T-helper 2 cell treated with Interferon-gamma antibody and Interleukin-4, amounts not matched to agents 5 μg/mL and 100 μg/mL, for 36 hours (primary cell): ENCODE measurements at regions not wholly inside any gene's neighbourhood (a gene's known extent, or its start where the extent isn't known, plus 50 kb on each side); places are given as distances from the start of the nearest gene placed in this dataset.

Experiments used
- DNase-seq: peaks from one replicate; pipeline ENCODE4 v3.0.0; 2021; ENCODE audit warnings: low spot score
- H3K27ac Mint-ChIP-seq: one replicate; pipeline ENCODE4 v1.8.0; 2021; ENCODE audit warnings: mild to moderate bottlenecking, mixed read lengths
- H3K27me3 Mint-ChIP-seq: one replicate; pipeline ENCODE4 v1.8.0; 2021; ENCODE audit warnings: low read depth, mixed read lengths
- H3K36me3 Mint-ChIP-seq: one replicate; pipeline ENCODE4 v1.8.0; 2021; ENCODE audit warnings: low read depth, mixed read lengths
- H3K4me1 Mint-ChIP-seq: one replicate; pipeline ENCODE4 v1.8.0; 2021; ENCODE audit warnings: low read depth, mixed read lengths
- H3K4me3 Mint-ChIP-seq: one replicate; pipeline ENCODE4 v1.8.0; 2022; ENCODE audit warnings: mild to moderate bottlenecking, moderate library complexity, mixed read lengths
- H3K9me3 Mint-ChIP-seq: one replicate; pipeline ENCODE4 v1.8.0; 2021; ENCODE audit warnings: mixed read lengths

DNA sequence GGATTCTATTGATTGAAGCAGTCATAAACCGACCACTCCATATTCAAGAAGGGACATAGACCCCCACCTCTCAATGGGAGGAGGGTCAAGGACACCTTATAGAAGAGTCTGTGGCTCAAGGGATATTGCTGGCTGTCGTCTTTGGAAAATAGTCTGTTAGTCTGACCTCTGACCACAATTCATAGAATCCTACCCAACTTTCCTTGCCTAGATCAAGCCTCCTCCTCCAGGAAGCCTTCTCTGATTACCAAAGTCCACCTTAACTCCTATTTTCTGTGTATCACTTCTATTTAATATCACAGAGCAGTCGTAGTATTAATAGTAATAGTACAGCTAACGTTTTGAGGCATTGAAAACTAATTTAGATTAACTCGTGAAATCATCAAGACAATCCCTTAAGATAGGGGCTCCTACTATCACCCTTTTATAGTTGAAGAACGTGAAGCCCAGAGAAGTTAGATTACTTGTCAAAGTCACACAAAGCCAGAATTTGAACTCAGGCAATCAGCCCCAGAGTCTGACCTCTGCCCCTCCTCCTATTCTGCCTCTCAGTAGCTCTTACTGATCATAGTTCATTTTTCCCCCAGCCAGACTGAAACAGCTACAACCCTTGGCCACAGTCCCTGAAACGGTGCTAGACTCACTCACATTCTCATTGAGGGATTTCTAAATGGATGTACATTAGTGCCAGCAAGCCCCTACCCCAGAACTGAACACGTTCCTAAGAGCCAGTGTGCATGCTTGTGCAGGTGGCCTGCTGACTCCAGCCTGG is 636.6 kb downstream of the MID1IP1 start:
- DNase-seq = no peak
- Mint-ChIP-seq H3K27me3 (no peaks in the 10 kb centered on the region), H3K4me3 (no peak overlapping the region), H3K36me3 (no peaks in the 10 kb centered on the region), H3K9me3 (peaks cover 4% of the 10 kb centered on the region), H3K4me1 (peaks cover 25% of the 10 kb centered on the region), H3K27ac (no peak overlapping the region)

DNA sequence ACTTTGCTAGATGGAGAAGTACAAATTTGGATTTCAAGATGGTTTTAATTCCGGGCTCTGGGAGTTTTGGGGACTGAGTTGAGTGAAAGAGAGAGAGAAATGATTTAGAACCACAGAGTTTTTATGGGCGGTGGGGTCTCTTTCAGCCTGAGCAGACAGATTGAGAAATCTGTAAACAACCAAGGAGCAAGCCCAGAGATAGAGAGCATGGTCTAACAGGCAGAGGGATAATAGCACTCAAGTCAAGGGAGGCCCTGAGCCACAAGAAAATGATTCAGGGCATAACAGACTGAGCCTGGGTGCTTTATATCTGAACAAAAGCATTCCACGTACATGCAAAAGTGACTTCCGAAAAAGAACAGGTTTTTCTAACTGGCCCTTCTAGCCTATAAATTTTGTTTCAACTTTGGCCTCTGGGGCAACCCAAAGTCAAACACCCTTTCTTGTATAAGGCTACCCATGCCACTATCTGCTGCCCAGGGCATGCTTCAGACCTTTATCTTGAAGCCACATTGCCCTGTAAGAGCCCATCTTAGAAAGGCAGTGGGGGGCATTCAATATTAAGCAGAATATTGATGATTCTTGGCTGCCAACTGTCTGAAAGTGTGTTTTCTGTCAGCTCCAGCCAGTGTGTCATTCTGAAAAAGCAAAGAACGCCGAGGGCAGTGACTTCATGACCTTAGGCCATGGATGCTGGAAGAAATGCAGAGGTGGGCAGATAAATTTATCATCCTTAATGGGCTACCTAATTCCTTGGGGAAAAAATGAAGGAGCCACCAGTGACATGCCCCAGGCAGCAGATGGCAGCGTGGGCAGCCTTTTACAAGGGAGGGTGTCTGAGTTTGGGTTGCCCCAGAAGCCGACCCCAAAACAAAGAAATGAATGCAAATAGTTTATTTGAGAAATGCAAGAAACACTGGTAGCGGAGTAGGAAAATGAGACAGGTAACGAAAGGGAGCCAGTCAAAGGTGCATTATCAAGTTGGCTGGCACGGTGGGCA is 637.6 kb downstream of the MID1IP1 start:
- H3K4me3 Mint-ChIP-seq = no peak overlapping the region
- H3K9me3 Mint-ChIP-seq = peaks cover 2% of the 10 kb centered on the region
- H3K27me3 Mint-ChIP-seq = no peaks in the 10 kb centered on the region
- no peak overlapping the region for H3K27ac Mint-ChIP-seq
- peaks cover 18% of the 10 kb centered on the region for H3K4me1 Mint-ChIP-seq
- no peaks in the 10 kb centered on the region for H3K36me3 Mint-ChIP-seq
- no peak for DNase-seq

DNA sequence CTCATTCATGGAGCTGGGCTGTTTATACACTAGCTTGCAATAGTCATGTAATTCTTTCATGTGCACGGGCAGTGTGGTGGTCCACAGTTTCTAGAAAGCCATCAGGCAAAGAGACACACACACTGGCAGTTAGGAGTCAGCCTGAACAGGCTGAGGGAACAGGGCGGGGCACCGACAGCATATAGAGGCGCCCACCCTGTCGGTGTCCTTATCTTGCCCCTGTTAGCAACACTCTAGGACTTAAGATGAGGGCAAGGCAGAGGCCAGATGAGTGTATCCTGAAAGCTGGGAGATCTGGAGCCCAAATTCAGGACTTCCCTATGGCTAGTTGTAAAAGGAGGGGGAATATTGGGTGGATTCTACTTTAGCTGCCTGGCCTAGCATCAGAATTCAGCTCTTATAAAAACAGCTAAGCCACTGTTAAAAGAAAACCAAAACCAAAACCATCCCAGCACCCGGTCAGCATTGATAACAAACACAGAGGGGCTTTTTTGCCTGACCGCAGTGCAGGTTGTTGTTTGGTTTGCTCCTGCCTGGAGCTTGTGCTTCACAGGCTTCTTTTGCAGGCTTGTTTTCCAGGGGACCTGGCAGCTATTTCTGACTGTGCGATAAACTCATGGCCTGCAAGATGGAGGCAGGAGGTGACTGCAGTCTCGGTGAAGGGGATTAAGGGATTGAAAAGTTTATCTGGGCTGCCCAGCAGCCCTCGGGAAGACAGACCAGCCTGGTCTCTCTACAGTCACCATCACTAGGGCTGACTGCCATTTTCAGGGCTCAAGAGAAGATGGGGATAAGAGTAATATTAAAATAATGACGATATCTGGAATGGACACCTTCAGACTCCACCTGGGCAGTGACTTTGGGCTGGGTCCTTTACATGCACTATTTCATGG is 638.9 kb downstream of the MID1IP1 start:
- H3K9me3 Mint-ChIP-seq = peaks cover 4% of the 10 kb centered on the region
- peak overlapping the region; percentile 63 for H3K4me3 Mint-ChIP-seq
- no peaks in the 10 kb centered on the region for H3K36me3 Mint-ChIP-seq
- H3K4me1 Mint-ChIP-seq = peaks cover 16% of the 10 kb centered on the region
- DNase-seq = peak; percentile 8
- peak overlapping the region; percentile 90 for H3K27ac Mint-ChIP-seq
- H3K27me3 Mint-ChIP-seq = no peaks in the 10 kb centered on the region

DNA sequence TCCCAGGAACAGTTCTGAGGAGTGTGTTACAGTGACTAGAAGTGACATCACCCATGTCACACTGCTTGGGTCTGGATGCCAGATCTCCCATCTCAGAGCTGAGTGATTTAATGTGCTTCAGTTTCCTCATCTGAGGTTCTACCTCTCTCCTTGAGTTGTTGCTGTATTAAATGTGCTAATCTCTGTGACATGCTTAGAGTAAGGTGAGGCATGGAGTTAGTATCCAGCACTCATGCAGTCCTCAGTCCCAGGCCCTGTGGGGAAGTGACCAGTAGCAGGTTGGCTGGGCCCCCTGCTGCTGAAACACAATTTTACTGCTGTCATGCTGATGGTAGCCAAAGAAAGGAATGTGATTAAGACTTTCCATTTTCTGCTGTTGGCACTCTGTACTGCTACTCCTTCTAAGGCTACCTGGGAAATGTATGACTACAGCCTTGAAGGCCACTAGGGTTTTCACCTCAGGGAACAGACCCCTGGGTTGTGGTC is 639.6 kb downstream of the MID1IP1 start:
- H3K4me1 Mint-ChIP-seq = peaks cover 19% of the 10 kb centered on the region
- H3K27me3 Mint-ChIP-seq = no peaks in the 10 kb centered on the region
- H3K27ac Mint-ChIP-seq = peak overlapping the region; percentile 90
- peak; percentile 21 for DNase-seq
- H3K36me3 Mint-ChIP-seq = no peaks in the 10 kb centered on the region
- peaks cover 4% of the 10 kb centered on the region for H3K9me3 Mint-ChIP-seq
- peak overlapping the region; percentile 63 for H3K4me3 Mint-ChIP-seq

DNA sequence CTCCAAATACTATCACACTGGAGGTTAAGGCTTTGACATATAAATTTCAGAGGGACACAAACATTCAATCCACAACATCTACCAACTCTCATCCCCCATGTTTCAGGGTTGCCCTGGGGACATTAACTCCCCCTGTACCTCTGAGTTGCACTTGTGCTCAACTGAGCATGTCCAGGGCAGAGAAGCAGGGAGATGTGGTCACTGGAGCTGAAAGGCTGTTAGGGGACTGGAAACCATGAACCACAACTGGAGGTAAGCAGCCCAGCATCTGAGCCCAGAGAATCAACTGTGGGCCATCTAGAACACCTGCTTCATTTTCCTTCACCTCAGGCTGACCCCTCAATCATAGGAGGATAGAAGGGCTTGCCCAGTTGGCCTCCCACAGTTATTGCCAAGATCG is 641.1 kb downstream of the MID1IP1 start:
- Mint-ChIP-seq H3K4me3 (no peak overlapping the region), H3K4me1 (peaks cover 19% of the 10 kb centered on the region), H3K36me3 (no peaks in the 10 kb centered on the region), H3K9me3 (peaks cover 4% of the 10 kb centered on the region), H3K27ac (no peak overlapping the region), H3K27me3 (no peaks in the 10 kb centered on the region)
- DNase-seq = no peak

DNA sequence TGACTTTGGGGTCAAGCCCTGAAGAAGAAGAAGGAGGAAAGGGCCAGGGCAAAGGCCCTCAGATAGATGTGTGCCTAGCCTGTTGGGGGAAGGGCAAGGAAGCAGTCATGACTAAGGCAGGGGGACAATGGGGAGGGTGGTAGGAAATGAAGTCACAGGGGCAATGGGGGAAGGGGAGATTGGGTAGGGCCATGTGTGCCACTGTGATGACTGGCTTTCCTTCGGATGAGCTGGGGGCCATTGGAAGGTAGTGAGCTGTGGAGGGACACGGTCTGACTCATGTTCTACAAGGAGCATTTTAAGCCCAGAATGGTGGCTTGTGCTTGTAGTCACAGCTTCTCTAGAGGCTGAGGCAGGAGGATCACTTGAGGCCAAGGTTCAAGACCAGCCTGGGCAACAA is 642.0 kb downstream of the MID1IP1 start:
- no peak for DNase-seq
- no peak overlapping the region for H3K27ac Mint-ChIP-seq
- H3K27me3 Mint-ChIP-seq = no peaks in the 10 kb centered on the region
- peaks cover 21% of the 10 kb centered on the region for H3K4me1 Mint-ChIP-seq
- no peaks in the 10 kb centered on the region for H3K36me3 Mint-ChIP-seq
- peaks cover 4% of the 10 kb centered on the region for H3K9me3 Mint-ChIP-seq
- H3K4me3 Mint-ChIP-seq = no peak overlapping the region

DNA sequence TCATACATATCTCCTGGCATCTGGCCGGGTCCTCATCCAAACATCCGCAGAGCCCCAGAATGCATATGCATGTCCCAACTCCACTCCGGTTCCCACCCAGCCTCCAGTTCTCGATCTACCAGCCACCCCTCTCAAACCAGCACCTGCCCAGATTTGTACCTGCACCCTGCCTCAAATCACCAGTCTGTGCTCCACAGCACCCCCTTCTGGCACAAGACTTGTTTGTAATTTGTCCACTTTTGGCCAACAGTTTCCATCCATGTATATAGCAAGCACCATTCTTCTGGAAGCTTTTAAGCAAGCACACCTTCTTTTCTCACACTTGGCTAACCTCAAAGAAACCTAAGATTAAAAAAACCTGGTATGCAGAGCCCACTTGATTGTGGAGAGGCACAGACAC is 644.1 kb downstream of the MID1IP1 start:
- Mint-ChIP-seq H3K4me3 (no peak overlapping the region), H3K4me1 (peaks cover 21% of the 10 kb centered on the region), H3K27me3 (no peaks in the 10 kb centered on the region), H3K9me3 (peaks cover 4% of the 10 kb centered on the region), H3K36me3 (no peaks in the 10 kb centered on the region), H3K27ac (no peak overlapping the region)
- no peak for DNase-seq

DNA sequence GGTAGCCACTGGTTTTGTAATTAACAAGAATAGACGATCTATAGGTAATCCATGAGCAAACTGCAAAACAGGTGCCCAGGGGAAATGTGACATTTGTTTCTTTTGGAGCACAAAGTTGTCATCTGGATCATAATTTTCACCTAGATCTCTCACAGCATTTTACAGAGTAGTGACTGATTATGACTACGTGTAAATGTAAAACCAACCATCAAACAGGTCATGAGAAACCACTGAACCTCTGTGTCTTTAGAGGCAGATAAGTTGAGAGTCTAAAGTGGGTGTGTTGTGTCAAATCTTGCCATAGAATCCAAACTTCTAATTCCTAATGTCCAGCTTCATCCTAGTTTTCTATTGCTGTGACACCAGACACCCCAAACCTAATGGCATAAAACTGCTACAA is 648.1 kb downstream of the MID1IP1 start:
- Mint-ChIP-seq H3K4me1 (peaks cover 16% of the 10 kb centered on the region), H3K4me3 (no peak overlapping the region), H3K27me3 (no peaks in the 10 kb centered on the region), H3K27ac (no peak overlapping the region), H3K36me3 (no peaks in the 10 kb centered on the region), H3K9me3 (no peaks in the 10 kb centered on the region)
- no peak for DNase-seq

DNA sequence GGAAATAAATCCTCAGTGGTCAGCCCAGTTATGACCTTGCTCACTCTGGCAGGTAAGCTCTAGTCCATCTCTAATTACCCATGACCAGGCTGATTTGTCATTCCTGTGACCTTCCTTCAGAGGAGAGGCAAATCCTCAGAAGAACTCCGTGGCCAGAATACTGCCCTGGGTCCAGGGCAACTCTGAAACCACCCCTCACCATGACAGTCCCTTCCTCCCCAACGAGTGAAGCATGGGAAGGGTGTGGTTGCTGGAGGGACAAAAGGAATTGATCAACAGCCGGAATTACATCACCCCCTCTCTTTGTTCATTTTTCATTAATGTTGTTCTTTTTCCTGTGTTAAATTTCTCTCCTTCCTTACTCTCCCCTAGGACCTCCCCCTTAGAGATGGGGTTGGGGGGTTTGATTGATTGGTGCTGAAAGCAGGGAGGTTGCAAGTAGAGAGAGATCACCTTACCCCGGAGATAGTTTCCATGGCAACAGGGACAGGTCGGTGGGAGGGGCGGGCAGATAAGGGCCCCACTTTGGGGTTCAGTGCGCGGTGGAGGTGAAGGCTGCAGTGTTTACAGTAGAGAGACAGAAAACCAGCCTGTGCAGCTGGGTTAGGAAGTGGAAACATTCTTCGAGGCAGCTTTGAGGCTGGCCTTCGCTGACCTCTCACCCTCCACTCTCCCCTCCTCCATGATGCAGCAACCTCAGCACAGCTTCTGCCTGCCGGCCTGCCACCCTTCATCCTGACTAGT is 647.4 kb downstream of the BCOR start:
- Mint-ChIP-seq H3K27me3 (no peaks in the 10 kb centered on the region), H3K36me3 (no peaks in the 10 kb centered on the region), H3K27ac (no peak overlapping the region), H3K4me3 (no peak overlapping the region), H3K9me3 (no peaks in the 10 kb centered on the region), H3K4me1 (peaks cover 13% of the 10 kb centered on the region)
- DNase-seq = no peak

DNA sequence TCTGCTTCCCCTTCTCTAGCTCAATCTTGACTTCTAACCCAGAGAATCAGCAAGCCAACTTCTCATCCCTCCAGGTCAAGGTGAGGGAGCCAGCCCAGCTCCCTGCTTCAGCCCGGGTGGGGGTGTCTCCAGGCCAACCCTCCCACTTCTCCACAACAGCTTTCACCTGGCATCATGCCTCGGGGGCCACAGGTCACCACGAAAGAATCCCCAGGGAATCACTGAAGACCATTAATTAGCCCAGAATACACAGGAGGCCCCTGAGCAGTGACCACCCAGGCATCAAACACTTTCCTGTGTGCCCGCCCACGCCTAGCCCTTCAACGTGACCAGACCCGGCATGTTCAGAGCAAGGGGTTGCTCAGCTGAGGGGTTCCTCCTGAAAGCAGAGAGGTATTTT is 646.7 kb downstream of the BCOR start:
- Mint-ChIP-seq H3K4me3 (no peak overlapping the region), H3K27me3 (no peaks in the 10 kb centered on the region), H3K4me1 (peaks cover 13% of the 10 kb centered on the region), H3K27ac (no peak overlapping the region), H3K9me3 (no peaks in the 10 kb centered on the region), H3K36me3 (no peaks in the 10 kb centered on the region)
- no peak for DNase-seq

DNA sequence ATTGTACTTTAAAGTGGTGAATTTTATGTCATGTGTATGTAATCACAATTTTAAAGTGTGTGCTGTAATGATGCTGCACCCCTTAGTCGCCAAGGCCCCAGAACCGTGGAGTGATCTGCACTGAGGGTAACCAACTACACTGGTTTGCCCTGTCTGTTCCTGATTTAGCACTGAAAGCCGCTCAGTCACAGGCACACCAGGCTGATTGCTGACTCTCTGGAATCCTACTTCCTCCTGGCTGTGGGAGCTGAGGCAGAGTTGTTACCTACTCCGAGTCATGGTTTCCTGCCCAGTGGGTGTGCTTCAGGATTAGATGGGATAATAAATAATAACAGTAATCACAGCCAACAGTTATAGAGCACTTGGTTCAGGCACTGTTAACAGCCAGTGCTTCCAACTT is 645.4 kb downstream of the BCOR start:
- no peaks in the 10 kb centered on the region for H3K36me3 Mint-ChIP-seq
- H3K9me3 Mint-ChIP-seq = no peaks in the 10 kb centered on the region
- no peak for DNase-seq
- no peak overlapping the region for H3K27ac Mint-ChIP-seq
- peaks cover 13% of the 10 kb centered on the region for H3K4me1 Mint-ChIP-seq
- H3K27me3 Mint-ChIP-seq = no peaks in the 10 kb centered on the region
- H3K4me3 Mint-ChIP-seq = no peak overlapping the region

DNA sequence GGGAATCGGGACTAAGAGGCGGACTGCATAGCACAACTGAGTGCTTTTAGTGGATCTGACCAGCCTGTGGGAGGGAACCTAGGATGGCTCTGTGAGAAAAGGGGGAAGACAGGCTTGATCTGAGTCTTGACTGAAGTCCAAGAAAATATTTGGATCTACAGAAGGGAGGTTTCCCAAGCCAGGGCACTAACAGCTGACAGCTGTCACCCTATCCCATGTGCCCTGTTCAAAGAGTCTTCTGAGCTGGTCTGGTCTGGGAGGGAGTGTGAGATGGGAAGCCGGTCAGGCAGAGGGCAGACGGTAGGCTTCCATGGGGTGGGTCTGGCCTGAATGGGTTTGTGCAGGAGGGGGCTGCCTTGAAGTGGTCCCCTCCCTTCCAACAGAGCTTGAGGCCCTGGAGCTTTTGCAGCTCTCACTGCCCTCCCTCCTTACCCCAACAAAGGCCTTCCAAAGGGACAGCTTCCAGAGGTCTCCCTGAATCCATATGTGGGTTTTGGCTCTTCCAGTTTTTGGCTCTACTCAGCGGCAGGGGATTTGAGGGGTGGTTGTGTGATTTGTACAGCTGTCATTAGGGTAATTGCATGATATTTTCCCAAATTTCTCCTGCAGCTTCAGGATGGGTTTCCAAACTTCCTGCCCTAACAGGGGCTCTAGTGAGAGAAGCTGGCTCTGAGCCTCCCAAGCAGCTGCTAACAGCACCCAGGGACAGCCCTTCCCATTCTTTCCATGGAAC is 643.7 kb downstream of the BCOR start:
- Mint-ChIP-seq H3K9me3 (no peaks in the 10 kb centered on the region), H3K27ac (no peak overlapping the region), H3K27me3 (no peaks in the 10 kb centered on the region), H3K4me1 (peaks cover 6% of the 10 kb centered on the region), H3K4me3 (no peak overlapping the region), H3K36me3 (no peaks in the 10 kb centered on the region)
- no peak for DNase-seq
